ENCODE measurements at regions not wholly inside any gene's neighbourhood (a gene's known extent, or its start where the extent isn't known, plus 50 kb on each side); places are given as distances from the start of the nearest gene placed in this dataset.
A peak's percentile ranks its signal among the peaks of the same experiment; 100 is the strongest.

GRCh38 chr14:49982082-49982481, 89.2 kb downstream of the ARF6 start:
- 89% methylated on average over 7 of the region's 7 CpGs for WGBS
- Histone ChIP-seq H3K27me3 (ENCODE audit: control insufficient read depth in 4 of 4, insufficient read depth in 4 of 4, low read length in 3 of 4) (no peaks in the 10 kb centered on the region), H3K27ac (ENCODE audit: low read depth in 1 of 2, low read length in 2 of 2) (peak overlapping the region in 1 of 2 donors; percentile 37), H3K4me1 (ENCODE audit: control insufficient read depth in 4 of 4, insufficient read depth in 4 of 4, low read length in 3 of 4) (peaks cover 0 to 13% (median 4%) of the 10 kb centered on the region in 4 donors), H3K4me3 (ENCODE audit: low read depth in 1 of 3, low read length in 3 of 3) (no peak overlapping the region), H3K9ac (ENCODE audit: low read depth in 1 of 2, low read length in 2 of 2) (no peak overlapping the region), H3K36me3 (ENCODE audit: control insufficient read depth in 4 of 4, insufficient read depth in 3 of 4, low read depth in 1 of 4, low read length in 3 of 4) (no peaks in the 10 kb centered on the region), H3K9me3 (ENCODE audit: control insufficient read depth in 4 of 4, low read length in 3 of 4) (no peaks in the 10 kb centered on the region)
- no peak for TF ChIP-seq TAF1 (conservative IDR thresholded peaks at IDR 0.05)
- no peak for TF ChIP-seq HNF4A (conservative IDR thresholded peaks at IDR 0.05)
- TF ChIP-seq ATF3 (IDR thresholded peaks at IDR 0.05) = no peak
- TF ChIP-seq HNF4G (IDR thresholded peaks at IDR 0.05) = no peak
- no peak for TF ChIP-seq YY1 (IDR thresholded peaks at IDR 0.05)
- no peak for TF ChIP-seq NR2F2 (IDR thresholded peaks at IDR 0.05)
- TF ChIP-seq FOXA1 (IDR thresholded peaks at IDR 0.05) = no peak
- no peak for TF ChIP-seq RAD21 (IDR thresholded peaks at IDR 0.05)
- no peak for TF ChIP-seq CTCF (IDR thresholded peaks at IDR 0.05; ENCODE audit: low read depth, low read length, missing input control)
- no peak for TF ChIP-seq JUND (IDR thresholded peaks at IDR 0.05)
- no peak for TF ChIP-seq ZBTB33 (IDR thresholded peaks at IDR 0.05)
- TF ChIP-seq, protein P1, sequence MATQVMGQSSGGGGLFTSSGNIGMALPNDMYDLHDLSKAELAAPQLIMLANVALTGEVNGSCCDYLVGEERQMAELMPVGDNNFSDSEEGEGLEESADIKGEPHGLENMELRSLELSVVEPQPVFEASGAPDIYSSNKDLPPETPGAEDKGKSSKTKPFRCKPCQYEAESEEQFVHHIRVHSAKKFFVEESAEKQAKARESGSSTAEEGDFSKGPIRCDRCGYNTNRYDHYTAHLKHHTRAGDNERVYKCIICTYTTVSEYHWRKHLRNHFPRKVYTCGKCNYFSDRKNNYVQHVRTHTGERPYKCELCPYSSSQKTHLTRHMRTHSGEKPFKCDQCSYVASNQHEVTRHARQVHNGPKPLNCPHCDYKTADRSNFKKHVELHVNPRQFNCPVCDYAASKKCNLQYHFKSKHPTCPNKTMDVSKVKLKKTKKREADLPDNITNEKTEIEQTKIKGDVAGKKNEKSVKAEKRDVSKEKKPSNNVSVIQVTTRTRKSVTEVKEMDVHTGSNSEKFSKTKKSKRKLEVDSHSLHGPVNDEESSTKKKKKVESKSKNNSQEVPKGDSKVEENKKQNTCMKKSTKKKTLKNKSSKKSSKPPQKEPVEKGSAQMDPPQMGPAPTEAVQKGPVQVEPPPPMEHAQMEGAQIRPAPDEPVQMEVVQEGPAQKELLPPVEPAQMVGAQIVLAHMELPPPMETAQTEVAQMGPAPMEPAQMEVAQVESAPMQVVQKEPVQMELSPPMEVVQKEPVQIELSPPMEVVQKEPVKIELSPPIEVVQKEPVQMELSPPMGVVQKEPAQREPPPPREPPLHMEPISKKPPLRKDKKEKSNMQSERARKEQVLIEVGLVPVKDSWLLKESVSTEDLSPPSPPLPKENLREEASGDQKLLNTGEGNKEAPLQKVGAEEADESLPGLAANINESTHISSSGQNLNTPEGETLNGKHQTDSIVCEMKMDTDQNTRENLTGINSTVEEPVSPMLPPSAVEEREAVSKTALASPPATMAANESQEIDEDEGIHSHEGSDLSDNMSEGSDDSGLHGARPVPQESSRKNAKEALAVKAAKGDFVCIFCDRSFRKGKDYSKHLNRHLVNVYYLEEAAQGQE (IDR thresholded peaks at IDR 0.05) = no peak
- TF ChIP-seq FOXA2 (IDR thresholded peaks at IDR 0.05) = no peak
- TF ChIP-seq RXRA (IDR thresholded peaks at IDR 0.05) = no peak
- no peak for TF ChIP-seq SP1 (IDR thresholded peaks at IDR 0.05)
- no peak for TF ChIP-seq EGR1 (IDR thresholded peaks at IDR 0.05; ENCODE audit: low read depth in 2 of 2)
- TF ChIP-seq GABPA (IDR thresholded peaks at IDR 0.05 in 1 of 2, conservative IDR thresholded peaks at IDR 0.05 in 1 of 2) = no peak
- TF ChIP-seq, protein P2, sequence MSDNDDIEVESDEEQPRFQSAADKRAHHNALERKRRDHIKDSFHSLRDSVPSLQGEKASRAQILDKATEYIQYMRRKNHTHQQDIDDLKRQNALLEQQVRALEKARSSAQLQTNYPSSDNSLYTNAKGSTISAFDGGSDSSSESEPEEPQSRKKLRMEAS (IDR thresholded peaks at IDR 0.05) = no peak
- DNase-seq (ENCODE audit: low spot score) = no peak
